GM21390 (cell line): ENCODE measurements at regions not wholly inside any gene's neighbourhood (a gene's known extent, or its start where the extent isn't known, plus 50 kb on each side); places are given as distances from the start of the nearest gene placed in this dataset.

Experiments
- ATAC-seq: cut with Tn5 transposase; IDR thresholded peaks from one replicate; pipeline ENCODE4 v1.9.1; 2021; ENCODE audit not compliant: unreplicated experiment

DNA sequence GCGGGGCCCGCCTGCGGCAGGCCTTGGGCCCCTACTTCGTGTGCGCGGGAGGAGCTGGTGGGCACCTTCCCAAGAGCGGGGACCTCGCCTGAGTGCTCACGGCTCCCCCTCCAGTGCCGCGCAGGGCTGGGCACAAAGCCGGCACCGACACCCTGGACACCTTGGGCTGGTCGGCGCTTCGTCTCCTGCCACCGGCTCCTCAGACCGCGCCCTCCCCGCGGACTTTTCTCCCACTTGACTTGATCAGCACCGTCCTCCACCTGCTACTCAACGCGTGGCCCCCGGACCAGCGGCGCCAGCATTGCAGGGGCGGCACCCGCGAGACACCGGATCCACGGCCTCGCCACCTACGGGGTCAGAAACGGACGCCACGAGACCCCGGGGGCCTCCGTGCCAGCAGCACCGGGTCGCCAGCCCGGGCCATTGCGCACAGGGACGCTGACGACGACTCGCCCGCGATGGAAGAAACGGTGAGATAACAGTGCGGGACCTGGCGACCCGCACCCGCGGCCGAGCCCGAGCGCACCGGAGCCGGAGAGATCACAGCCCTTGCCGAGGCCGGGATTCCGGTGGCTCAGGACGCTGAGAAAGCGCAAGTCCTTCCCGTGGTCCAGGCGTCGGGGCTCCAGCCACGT is 154.2 kb downstream of the DLL1 start:
- no peak for ATAC-seq

DNA sequence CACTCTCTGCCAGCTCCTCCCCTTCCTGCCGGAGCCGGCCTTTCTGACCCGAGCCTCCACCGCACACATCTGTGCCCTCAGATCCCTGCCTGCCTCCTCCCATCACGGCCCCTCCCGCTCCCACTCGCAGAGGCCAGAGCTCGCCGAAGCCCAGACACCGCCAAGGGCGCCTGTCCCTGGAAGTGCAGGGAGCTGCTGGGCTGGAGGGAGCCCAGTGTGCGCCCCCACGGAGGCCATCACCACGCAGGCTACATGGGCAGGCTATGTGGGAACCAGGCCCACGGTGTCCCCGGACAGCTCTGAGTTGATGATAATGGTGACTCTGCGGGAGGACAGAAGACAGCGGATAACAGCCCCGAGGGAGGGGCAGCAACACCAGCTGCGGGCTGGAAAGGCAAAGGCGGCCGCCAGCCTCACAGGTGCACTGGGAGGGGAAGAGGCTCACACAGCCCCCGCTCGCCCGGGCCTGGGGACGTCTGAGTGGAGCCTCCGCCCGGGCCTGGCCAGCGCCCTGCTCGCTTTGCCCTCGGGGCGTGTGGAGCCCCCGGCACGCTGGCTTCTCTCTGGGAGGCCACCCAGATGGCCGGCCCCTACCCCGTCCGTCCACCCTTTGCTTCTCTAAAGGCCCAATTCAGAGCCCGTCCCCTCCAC is 154.9 kb downstream of the DLL1 start:
- ATAC-seq, result no peak

GRCh38 chr6:170135461-170135820 is 155.4 kb downstream of the DLL1 start:
- ATAC-seq, result no peak

DNA sequence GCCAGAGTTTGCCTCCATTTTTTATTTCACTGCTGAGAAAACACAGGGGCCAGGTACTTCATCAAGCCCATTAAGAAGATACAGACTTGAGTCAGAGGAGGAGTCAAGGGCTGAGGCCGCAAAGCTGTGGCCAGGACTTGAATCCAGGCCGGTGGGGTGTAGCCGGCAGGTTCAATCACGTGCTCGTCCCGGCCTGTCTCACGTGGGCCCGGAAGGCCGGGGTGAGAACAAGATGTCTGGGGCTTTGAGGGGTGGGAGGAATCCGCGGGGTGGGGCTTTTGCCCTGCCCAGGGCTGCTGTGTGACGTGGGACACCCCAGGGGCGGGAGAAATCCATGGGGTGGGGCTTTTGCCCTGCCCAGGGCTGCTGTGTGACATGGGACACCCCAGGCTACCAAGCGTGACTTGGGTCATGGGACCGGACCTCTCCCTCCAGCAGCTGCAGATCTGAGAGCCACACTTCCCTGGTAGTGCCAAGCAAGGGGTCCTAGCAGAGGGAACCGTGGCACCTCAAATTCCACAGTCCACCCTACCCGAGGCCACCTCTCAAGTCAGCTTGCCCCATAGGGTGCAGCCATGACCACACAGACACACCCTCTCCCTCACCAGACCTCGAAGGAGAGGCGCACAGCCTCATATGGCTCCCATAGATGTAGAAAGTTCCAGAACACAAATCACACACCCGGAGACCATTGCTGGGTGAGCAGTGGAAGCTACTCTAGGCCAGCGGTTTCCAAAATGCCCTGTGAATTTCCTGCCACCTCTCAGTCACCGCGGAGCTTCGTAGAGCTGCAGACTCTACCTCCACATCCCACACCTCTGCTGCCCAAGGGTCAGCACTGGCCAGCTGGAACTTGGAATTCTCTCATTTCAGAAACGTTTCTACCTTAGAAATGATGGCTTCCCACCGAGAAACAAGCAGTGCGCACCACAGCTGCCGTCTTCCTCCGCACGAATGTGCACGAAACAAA is 156.1 kb downstream of the DLL1 start:
- ATAC-seq, result no peak

- no peak for ATAC-seq
These were observed 156.8 kb downstream of the DLL1 start for GRCh38 chr6:170134031-170134470.

DNA sequence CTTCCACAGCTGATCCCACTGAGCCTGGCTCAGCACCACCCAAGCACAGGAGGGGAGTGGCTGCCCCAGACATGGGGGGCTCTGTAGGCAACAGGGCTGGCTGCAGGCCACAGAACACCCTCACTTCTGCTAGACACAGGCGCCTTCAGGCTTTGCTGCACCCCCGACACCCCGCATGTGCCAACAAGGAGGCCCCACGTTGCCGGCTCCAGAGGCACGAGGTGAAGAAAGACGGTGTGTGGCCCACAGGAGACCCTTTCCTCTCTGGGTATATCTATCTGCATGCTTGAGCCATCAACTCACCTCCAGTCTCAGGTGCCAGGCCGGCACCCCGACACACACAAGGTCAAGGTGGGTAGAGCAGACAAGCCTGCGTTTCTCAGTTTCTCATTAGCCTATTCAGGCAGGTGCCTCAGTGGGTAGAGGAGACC is 158.3 kb downstream of the DLL1 start:
- ATAC-seq, result no peak

- no peak for ATAC-seq
These were observed 158.8 kb downstream of the DLL1 start for GRCh38 chr6:170132011-170132521.

- no peak for ATAC-seq
These were observed 159.5 kb downstream of the DLL1 start for GRCh38 chr6:170131351-170131750.

GRCh38 chr6:170130771-170131241 is 160.1 kb downstream of the DLL1 start:
- ATAC-seq, result no peak

DNA sequence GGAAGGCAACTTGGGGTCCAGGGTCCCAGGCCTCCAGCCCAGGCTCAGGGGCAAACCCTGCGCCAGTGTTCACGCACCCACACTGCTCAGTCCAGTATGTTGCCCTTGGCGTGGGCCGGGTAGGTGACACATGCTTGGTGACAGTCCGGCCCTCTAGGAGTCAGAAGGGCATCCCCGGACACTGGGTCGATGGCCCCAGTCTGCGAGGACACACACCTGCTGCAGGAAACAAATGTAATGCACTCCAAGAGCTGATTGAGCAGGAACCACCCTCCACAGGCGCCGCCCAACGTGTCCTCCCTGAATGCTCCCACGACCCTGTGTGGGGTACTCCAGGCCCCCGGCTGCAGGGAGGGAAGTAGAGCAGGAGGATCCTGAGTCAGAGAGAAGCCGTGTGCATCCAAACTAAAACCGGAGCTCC is 160.7 kb downstream of the DLL1 start:
- ATAC-seq, result no peak

GRCh38 chr6:170129691-170130171 is 161.1 kb downstream of the DLL1 start:
- ATAC-seq, result no peak

- ATAC-seq, result no peak
These were observed 161.8 kb downstream of the DLL1 start for GRCh38 chr6:170128811-170129681.

- ATAC-seq, result no peak
These were observed 162.5 kb downstream of the DLL1 start for GRCh38 chr6:170128346-170128745.

GRCh38 chr6:170127151-170127550 is 163.7 kb downstream of the DLL1 start:
- no peak for ATAC-seq

- ATAC-seq, result no peak
These were observed 165.2 kb downstream of the DLL1 start for GRCh38 chr6:170125456-170126300.

DNA sequence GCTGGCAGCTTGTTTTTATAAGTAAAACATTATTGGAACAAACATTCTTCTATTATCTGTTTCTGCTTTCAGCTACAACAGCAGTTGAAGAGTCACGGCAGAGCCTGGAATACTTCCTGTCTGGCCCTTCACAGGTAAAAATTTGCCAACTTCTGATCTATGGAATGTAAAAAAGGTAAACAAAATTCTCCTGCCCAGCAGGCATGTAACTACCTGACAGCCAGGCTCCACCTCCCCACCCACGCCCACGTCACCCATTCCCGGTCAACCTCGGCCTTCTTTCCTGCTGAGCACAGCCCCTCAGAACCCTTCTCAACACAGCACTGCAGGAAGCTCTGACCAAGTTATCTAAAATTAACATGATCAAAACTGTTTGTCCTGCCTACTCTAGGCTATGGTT is 166.0 kb downstream of the DLL1 start:
- no peak for ATAC-seq

- no peak for ATAC-seq
These were observed 166.7 kb downstream of the DLL1 start for GRCh38 chr6:170124150-170124549.

DNA sequence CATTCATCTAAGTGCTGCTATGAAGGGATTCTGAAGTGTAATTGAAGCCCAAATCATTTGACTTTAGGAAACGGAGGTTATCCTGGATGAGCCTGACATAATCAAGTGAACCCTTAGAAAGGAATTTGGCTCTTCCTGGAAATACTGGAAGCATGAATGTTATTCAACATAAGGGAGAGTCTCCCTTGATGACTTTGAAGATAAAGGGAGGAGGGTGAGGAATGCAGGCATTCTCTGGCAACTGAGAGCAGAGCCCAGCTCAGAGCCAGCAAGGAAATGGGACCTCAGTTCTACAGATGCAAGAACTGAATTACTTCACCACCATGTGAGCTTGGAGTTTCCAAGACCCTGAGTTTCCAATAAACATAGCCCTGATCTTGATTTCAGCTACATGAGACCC is 168.2 kb downstream of the DLL1 start:
- ATAC-seq, result no peak
